Superior temporal gyrus (tissue), 1 donor: ENCODE measurements at regions not wholly inside any gene's neighbourhood (a gene's known extent, or its start where the extent isn't known, plus 50 kb on each side); places are given as distances from the start of the nearest gene placed in this dataset.

ENCODE experiments used
- DNase-seq: peaks from one replicate; pipeline ENCODE4 v3.0.0-alpha.2; 2016; ENCODE audit errors: extremely low spot score

DNA sequence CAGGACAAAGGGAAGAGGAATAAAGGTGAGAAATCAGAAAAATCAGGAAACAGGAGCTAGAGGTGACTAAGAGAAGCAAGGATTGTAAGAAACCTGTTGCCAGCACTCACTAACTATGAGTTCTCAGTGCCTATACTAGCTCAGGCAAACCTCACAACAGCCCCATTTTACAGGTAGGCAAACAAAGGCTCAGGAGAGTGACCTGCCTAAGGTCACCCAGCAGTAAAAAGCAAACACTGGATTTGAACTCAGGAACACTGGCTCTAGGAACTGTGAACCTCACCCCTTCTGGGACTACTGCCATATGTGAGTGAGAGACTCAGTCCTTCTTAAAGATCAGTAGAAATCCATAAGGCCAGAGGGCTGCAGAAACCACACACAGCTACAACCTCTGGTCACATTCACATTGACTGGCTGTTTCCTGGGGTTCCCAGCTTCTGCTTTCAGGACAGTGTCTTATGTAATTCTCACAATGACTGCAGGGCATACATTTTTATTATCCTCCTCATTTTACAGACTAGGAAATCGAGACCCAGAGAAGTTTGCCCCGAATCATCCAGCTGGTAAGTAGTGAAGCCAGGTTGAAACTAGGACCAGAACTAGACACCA is 80.7 kb upstream of the MAFB start:
- no peak for DNase-seq

DNA sequence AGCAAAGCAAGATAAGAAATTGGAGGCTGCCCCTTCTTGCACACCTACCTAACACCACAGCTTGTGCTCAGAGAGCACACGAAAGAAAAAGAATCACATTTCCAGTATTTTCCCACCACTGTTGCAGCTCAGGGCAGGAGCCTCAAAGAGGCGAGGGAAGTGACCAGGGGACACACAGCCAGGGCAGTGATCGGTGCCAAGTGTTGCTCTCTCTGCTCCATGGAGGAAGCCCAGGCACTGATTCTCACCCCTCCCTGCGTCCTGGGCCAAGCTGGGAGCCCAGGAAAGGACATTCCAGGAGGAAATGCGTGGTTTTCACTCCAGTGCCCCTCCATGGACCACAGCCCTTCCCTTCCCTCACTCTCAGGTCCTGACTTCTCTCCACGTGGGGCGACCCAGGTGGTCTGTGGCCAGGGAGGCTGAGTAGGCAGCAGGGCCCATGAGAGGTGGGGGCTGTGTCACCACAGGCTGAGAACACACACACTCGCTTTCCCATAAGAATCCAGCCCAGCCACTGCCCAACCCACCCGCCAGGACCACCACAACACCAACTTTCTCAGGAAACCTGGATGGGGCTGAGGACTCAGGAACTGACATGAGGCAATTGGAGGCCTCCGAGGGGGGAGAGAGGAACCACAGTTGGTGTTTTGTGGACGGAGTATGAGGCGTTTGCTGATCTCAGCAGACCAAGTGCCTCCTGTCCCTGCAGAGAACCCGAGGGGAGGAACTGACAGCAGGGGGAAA is 81.7 kb upstream of the MAFB start:
- no peak for DNase-seq

DNA sequence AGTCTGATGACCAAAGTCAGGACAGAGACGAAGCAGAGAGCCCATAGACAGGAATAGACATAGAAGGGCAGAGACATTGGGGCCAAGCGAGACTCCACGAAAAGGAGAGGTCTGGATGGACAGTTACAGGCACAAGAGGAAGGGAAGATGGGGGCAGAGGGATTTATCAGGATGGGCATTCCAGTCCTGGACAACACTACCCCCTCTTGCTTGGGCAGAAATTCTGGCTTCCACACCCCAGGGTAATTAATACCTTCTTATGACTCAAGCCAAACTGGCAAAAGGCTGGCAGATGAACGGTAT is 82.2 kb upstream of the MAFB start:
- no peak for DNase-seq

DNA sequence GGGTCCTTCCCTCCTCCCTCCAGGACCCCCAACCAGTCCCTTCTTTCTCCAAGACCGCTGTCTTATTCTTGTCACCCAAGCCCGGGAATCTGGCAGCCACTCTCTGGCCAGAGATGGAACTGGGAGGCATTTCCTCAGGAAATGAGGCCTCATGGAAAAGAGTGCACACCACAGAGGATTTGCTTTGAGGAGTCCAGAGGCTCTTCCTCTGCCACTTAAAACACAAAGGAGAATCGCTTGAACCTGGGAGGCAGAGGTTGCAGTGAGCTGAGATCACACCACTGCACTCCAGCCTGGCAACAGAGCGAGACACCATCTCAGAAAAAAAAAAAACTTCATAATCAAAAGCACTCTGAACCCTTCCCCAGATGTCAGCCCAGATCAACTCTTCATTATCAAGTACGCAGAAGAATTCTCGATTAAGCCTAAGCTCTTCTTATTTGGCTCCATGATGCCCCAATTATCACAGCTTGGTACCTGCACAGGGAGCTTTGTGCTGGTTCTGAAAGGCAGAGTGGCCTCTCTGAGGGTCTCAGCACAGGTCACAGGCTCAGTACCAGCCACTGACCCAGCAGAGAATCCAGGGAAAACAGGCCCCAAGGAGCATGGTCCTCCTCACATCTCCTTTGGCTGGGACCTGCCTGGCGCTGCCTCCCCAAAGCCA is 82.9 kb upstream of the MAFB start:
- DNase-seq, result no peak

DNA sequence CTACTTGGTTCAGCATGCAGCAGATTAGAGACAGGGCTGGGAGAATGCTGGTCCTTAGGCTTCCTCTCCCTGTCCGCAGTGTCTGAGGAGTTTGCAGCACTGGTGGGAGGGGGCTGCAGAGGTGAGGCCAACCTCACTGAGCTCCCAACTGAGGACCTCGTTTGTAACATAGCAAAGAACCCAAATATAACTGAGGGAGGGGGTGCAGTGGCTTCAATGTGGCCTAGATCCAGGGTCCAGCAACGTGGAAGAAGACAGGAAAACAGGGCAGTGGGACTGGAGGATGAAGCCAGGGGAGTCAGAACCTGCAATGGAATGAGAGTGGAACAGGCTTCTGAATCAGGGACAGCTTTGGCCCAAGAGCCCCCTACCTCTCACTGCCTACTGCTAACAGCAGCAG is 84.3 kb upstream of the MAFB start:
- DNase-seq, result no peak

DNA sequence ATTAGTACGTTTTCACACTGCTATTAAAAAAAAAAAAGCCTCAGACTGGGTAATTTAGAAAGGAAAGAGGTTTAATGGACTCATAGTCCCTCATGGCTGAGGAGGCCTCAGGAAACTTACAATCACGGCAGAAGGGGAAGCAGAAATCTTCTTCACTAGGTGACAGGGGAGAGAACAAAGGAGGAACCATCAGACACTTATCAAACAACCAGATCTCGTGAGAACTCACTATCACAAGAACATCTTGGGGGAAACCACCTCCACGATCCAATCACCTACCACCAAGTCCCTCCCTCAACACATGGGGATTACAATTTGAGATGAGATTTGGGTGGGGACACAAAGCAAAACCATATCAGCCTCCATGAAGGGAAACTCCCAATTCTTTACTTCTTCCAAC is 85.2 kb upstream of the MAFB start:
- no peak for DNase-seq

DNA sequence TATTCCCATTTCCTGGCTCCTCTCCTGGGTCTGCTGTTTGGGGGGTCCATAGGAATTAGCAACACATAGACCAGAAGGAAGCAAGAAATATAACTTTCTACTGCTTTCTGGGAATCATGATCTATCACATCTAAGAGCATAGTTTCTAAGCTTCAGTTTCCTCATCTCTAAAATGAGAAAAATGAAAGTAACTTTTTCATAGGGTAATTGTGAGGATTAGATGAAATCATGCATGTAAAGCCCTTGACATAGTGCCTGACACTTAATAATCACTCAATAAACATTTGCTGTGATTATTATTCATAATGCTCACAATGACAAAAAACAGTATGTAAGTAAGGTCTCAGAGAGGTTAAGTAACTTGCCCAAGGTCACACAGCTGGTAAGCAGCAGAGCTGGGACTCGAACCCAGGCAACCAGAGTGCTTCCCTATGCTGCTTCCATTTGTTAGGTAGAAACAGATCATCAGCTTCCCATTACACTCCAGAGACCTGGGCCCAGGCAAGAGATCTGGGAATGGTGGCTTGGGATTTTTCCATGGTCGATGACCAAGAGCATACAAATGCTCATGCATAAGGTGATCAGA is 86.6 kb upstream of the MAFB start:
- DNase-seq, result no peak

DNA sequence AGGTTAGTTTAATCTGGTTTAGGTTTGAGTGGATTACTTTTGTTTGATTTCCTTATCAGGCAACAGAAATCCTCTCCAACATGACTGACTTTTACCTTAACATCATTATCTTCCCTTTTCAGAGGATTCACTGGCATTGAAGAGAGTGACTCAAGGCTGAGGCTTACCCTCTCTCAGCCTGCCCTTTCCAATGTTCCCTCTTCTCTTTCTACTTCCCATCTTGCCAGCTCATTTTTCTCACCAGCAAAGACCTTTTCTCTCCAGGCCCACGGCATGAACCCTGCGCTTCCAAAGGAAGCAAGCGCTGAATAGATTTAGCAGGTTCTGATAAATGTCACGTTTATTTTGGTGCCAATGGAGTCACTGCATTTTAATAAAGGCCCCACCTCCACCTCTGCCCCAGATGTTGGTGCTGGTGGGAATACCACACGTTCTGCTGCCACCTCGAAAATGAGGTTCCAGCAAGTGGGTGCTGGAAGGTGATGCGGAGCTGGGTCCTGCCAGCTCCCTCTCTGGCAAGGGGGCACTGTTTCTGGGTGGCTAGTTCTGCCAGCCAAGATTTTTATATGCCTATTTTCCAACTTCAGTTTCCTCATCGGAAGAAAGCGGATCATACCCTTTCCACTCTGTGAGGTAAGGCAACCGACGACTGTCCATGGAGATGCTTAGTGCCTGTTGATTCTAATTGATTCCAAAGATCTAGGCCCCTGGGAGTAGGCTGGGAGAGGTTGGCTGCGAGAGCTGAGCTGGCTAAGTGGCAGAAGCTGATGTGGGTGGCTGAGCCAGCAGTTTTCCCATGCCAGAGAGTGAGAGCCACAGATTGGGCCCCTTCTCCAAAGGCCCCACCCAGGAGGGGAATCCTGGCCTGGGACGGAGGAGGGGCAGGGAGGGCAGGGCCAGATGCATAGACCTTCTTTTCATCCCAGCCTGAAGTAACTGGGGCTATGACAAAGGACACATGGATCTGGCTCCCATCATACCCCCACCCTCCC is 87.7 kb upstream of the MAFB start:
- DNase-seq, result no peak

DNA sequence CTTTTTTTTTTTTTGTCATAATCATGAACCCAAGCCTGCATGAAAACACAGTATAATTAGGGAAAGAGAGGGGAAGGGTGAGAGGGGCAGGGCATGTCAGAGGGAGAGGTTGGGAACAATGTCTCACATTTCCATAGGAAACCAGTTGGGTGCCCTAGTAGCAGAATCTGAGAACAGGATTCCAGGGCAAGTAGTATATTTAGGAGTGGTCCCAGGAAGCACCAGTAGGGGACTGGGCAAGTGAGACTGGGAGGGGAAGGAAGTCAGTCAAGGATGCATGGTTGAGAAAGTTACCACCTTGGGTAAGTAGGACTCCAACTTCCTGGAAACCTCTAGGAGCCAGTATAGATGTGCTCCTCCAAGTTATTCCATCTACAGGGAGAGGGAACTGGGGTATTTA is 88.6 kb upstream of the MAFB start:
- DNase-seq, result no peak

DNA sequence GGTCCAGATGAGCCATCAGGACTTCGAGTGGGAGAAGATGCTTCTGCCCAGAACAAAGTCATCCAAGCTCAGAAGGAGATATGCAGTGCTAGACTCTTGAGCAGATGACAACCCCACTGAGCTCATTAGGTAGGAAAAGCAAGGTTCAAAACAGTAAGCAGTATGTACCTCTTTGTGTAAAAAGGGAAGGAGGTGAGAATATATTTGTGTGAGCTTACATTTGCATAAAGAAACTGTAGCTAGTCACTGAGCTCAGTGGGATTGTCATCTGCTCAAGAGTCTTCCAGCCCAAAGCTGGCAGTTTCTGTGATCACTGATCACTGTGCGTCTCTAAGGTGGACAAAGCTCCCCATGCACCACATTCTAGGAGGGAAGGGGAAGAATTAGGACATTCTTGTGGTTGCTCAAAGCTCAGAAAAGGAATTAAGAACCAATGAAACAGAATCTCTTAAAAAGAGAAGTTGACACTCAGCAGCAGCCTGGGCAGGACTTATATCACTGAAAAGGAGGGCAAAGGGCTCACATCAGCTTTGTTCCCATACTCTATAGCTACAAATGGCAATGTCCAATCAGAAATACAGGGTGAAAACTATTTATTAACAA is 90.0 kb upstream of the MAFB start:
- no peak for DNase-seq

DNA sequence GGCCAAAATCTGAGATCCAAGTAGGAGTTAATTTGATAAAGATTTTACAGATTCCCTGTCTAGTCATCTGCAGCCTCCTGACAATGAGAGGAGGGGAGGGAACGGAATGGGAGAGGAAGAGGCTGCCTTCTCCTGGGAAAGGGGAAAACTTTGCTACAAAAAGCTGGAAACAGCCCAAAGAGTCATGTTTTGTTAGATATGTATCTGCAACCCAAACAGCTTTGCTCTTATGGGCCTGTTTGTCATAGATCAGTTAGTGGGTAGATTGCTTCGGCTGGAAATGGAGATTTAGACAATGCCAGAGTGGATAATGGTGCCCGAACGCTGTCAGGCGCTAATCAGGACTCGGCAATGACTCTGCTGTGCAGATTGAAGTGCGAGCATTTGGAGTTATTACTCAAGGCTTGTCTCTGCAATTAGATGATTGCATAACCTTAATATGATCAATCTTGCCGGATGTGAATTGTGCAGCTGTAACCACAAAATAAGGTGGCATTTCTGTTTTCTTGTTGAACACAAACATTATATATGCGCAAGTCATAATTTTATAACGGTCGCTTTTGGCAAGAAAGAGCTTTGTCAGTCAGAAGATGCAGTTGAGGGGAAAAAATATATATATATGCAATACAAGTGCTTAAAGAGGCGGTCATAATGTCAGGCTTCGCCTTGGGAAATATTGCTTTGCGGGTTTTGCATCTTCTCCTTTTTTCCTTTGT is 92.4 kb upstream of the MAFB start:
- DNase-seq, result no peak

DNA sequence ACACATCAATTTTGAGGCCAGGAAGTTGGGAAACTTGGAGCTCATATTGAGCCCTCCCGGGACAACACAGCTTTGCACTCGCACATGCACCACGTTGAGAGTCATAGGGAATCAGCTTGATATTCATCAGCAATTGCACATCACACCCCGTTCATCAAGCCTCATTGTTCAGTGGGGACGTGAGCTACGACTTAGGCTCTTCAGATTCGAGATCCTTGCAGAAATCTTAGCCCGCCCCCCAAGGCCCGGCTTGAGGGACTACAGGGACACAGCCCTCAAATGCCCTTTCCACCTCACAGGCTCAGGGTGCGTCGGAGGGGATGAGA is 93.0 kb upstream of the MAFB start:
- DNase-seq, result no peak

DNA sequence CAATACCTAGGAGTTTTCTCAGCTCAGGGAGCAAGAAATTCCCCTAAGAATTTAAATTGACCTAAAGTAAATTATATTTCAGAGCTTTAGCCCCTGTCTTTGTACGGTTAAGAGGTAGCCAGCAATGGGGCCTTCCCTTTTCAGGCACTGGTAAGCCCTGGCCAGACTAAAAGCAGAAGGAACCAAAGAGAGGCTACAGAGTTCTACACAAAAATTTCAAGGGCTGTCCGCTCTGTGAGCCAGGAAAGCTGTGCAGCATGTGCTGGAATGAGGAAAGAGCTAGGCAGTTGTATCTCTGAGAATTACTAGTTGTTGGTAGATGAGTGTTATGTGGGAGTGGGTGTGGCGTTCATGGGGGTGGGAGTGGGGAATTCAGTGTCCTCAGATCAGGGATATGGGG is 96.3 kb upstream of the MAFB start:
- DNase-seq, result no peak

DNA sequence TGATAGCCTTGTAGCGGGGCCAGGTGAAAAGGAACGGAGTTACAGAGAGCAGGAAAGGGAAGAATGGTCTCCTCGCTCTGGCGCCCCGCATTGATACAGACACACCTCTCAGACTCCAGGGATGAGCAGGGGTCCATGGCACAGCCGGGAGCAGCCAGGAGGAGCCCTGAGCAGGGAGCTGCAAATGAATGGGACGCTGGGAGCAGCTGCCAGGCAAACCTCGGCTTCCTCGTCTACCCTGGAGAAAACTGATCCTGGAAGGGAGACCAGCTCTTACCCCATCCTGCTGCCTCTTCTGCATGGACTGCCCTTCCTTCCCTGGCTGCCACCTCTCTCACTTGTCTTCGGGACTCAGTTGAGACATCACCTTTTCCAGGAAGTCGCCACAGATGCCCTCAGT is 97.3 kb upstream of the MAFB start:
- no peak for DNase-seq

DNA sequence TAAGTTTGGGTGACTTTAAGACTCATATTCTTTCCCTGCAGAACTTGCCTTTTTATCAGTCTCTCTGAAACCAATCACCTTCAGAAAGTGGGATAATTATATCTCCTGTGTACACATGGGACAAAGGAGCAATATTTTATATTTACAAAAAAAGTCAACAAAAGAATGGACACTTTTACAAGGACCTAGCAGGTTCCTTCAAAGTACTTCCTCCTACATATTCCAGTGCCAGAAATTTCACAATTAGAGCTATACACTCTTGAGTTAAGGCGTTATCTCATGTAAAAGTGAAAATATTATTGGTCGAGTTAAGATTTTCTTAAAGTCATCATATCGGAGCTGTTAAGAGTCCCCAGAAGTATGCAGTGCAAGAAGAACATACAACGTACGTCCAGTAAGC is 98.9 kb upstream of the MAFB start:
- no peak for DNase-seq

DNA sequence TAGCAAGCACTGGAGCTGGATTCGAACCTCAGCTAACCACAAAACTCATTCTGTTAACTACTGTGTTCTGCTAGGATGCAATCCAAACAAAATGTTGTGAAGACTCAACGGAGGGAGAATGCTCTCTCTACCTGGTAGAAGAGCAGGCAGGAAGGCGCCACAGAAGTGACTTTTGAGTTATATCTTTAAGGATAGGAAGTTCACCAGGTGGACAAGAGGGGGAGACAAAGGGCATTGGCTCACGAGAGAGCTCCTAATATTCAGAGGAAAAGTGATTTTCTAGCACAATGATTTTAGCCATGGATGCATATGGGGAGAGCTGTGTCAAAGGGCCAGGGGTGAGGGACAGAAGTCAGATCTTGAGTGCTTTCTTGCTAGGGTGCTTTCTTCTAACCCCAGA is 108.4 kb upstream of the MAFB start:
- no peak for DNase-seq

DNA sequence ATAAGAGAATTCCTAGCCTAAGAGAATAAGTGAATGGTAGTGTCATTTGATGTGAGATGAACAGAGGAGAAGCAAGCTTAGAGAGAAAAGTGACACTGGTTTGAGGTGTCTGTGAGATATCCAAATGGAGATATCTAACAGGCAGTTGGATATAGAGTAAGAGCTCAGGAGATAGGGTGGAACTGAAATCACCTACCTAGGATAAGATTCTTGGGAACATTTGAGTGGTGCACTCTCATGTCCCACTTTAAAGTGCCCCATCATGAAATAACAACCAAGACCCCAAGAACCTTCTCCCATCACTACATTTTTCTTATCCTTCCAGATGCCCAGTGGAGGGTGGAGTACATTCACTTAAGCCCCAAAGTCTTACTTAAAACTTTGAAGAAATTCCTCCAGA is 109.0 kb upstream of the MAFB start:
- DNase-seq, result no peak

DNA sequence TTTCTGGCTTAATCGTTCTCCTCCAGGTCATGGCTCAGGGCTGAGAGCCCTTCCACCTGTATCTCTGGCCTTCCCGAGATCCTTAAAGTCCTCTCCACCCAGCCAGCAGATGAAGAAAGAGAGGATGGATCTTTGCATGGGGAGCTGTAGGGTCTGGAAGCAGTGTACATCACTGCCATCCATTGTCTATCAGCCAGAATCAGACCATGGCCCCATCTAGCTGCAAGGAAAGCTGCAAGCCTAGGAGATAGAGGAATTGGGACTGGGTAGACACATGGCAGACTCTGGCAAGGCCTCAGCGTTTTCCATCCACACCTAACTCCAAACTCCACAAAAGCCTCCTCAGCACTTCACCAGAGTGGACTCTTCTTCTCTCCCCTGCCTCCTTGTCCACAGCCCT is 113.8 kb upstream of the MAFB start:
- no peak for DNase-seq

DNA sequence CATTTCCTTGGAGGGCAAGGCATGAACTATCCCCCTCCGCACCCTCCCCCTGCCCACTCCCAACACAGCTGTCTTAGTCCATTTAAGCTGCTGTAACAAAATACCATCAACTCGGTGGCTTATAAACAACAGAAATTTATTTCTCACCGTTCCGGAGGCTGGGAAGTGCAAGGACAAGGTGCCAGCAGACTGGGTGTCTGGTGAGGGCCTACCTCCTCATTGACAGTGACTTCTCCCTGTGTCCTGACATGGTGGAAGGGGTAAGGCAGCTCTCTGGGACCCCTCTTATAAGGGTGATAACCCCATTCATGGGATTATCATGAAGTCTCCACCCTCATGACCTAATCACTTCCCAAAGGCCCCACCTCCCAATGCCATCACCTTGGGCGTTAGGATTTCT is 114.3 kb upstream of the MAFB start:
- DNase-seq, result no peak

DNA sequence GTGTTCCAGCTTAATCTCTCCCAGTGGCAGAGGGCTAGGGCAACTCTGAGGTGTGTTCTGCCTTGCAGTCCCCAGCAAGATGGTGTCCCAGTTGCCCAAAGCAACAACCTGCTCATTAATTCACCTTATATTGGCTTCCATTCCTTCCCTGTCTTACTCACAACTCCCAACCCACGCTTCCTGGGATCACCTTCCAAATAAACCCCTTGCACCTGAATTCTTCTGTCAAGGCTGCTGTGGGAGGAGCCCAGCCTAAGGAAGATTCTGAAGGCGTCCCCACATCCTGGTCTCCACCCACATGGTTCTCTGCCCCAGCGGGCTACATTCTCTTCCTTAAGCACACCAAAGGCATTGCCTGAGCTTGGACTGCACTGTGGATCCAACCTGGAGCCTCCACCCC is 116.6 kb upstream of the MAFB start:
- DNase-seq, result no peak
